HG03432 (cell line): ENCODE measurements at regions not wholly inside any gene's neighbourhood (a gene's known extent, or its start where the extent isn't known, plus 50 kb on each side); places are given as distances from the start of the nearest gene placed in this dataset.
A peak's percentile ranks its signal among the peaks of the same experiment; 100 is the strongest.

ENCODE experiments used
- ATAC-seq: cut with Tn5 transposase; IDR thresholded peaks from one replicate; pipeline ENCODE4 v1.9.1; 2021; ENCODE audit warnings: mild to moderate bottlenecking, moderate library complexity; ENCODE audit not compliant: unreplicated experiment

GRCh38 chr4:43242606-43243005 is 350.1 kb downstream of the GRXCR1 start:
- ATAC-seq: no peak

GRCh38 chr4:43243433-43244116 is 351.1 kb downstream of the GRXCR1 start:
- peak; percentile 31 for ATAC-seq

- ATAC-seq: peak; percentile 99
Observed at GRCh38 chr4:43244688-43245382, 352.3 kb downstream of the GRXCR1 start.

DNA sequence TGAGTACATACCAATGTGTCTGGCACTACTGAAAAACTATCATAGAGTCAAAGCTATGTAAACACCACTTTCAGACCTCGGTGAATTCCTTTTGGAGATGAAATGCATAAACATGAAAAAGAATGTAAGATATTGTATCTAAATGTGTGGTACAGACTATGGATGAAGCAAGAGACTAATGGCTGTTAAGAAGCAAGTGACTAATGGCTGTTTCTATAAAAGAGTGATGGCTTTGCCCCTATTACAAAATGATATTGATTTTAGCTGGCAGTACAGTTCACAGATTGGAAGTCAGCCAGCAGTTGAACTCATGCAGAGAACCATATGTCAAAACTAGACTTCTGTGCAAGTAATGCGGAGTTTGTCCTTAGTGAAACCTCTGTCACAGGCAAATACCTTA is 359.3 kb downstream of the GRXCR1 start:
- no peak for ATAC-seq

DNA sequence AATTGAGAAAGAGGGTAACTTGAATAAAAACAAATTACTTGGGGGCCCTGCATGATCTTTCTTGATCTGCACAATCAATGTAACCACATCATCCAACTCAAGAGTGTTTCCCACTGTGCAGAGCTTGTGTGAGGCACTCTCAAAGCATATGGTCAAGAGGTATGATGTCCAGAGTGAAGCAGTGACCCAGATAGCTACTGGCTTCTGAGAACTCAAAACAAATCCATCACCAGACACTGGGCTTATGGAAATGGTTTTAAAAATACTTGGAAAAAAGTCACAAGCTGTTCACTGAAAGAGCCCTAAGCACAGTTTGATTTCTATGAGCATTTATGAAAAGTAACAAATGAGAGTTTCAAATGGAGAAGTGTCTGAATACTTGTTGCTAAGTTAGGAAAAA is 361.0 kb downstream of the GRXCR1 start:
- no peak for ATAC-seq

GRCh38 chr4:43264730-43265129 is 372.2 kb downstream of the GRXCR1 start:
- ATAC-seq: no peak

DNA sequence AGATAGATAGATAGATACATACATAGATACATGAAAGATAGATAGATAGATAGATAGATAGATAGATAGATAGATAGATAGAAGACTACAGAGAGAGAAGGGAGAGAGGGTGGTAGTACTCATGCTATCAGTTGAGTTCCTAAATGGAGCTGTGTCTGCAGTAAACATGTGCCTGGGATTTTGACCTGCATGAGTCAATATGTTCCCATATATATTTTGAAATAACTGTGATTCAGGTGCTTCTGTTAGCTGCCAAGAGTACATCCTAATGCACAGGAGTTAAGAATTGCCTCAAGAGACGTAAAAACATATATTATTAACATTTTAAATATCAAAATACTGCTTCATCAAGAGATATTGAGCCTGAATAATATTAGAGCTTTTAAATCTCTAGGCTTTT is 379.4 kb downstream of the GRXCR1 start:
- ATAC-seq: no peak

GRCh38 chr4:43274376-43274775 is 381.9 kb downstream of the GRXCR1 start:
- ATAC-seq: no peak

DNA sequence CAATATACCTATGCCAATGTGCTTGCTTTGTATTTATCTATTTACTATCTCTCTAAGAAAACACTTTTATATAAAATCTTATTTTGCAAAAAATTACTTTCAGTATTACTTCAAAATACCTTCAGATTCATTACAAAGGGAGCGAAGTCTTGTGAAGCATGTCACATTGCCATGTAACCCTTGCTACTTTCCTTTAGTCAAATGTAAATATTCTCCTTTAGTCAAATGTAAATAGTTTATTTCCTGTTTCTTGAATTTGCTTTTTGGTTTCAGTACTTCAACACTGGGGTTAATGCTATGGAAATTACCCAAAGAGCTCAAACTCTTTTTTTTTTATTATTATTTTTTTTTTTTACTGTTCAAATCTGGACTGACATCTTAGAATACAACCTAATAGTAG is 383.3 kb downstream of the GRXCR1 start:
- no peak for ATAC-seq

- no peak for ATAC-seq
Observed at GRCh38 chr4:43276321-43276720, 383.8 kb downstream of the GRXCR1 start.

DNA sequence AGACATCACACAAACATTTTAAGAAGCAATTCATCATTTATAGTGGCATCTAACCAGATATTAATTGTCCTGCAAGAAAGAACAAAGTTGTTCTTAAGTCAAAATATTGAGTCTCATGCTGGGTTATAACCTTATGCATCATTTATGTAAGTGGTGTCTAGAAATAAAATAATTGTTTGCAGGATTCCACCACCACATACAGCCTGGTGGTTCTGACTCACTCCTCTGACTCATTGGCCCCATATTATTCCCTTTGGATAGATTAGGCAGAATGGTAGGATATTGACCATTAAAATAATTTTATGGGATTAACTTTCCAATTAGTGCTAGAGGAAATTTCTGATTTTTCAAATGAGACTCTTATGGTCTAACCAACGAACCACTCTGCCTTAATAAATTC is 384.5 kb downstream of the GRXCR1 start:
- ATAC-seq: no peak

GRCh38 chr4:43282534-43282933 is 390.0 kb downstream of the GRXCR1 start:
- ATAC-seq: no peak

DNA sequence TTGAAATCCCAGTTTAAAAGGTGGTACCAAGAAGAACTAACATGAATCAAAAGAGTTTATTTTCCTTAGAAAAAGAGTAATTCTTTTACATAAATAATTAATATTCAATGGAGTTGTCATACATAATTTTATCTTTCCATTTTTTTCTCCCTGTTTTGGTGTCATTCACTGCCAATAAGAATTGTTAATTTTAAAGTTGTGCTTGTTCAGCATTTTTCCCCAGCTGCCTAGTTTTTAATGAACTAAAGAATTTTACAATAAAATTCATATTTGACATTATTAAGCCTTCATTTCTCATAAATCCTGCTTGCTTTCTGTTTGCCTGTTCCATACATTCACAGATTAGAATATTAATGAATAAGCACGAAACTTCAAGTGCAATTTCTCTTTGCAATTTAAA is 393.6 kb downstream of the GRXCR1 start:
- no peak for ATAC-seq

DNA sequence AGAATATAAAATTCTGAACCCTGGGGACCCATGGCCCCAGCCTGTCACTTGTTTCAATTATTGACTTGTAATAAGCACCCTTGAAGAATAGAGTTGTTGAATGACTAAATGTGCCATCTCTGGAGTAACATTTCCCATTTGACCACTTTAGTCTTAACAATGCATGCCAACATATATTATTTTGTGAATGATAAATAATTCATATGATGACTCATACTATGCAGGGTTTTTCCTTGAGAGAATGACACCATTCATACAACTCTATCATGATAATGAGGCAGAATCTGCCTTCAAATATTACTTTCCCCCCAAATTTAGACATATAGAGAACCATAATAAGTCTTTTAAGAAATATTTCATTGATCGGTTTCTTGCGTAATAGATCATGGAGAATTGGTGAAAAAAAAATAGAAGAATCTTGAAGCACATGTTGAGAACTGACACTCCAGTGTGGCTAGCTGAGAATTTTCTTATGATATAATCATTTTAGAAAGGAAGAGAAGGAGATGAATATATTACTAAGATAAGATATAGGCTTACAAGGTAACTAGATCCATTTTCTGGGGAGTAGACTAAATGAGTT is 404.5 kb downstream of the GRXCR1 start:
- no peak for ATAC-seq

DNA sequence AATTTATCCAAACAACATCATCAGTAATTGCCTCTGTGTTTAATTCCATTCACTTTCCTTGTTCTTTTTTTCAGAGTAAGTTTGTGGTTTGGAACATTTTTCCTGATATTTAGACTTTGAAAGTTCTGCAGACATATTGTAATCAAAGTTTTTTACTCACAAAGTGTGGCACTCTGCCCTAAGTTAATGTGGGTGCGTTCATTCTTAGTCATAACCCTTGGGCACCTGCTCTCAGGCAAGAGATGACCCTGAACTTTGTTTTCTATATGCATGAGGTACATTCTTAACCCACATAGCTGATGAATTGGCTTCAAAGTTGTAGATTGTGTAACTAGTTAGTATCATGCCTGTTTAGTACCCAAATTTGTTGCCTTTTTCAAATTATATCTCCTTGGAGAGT is 424.3 kb downstream of the GRXCR1 start:
- no peak for ATAC-seq

- no peak for ATAC-seq
Observed at GRCh38 chr4:43325220-43325967, 432.9 kb downstream of the GRXCR1 start.

- no peak for ATAC-seq
Observed at GRCh38 chr4:43330288-43330687, 437.8 kb downstream of the GRXCR1 start.

- ATAC-seq: no peak
Observed at GRCh38 chr4:43331226-43332051, 438.9 kb downstream of the GRXCR1 start.

- ATAC-seq: no peak
Observed at GRCh38 chr4:43332052-43332425, 439.5 kb downstream of the GRXCR1 start.

- no peak for ATAC-seq
Observed at GRCh38 chr4:43337707-43338106, 445.2 kb downstream of the GRXCR1 start.

DNA sequence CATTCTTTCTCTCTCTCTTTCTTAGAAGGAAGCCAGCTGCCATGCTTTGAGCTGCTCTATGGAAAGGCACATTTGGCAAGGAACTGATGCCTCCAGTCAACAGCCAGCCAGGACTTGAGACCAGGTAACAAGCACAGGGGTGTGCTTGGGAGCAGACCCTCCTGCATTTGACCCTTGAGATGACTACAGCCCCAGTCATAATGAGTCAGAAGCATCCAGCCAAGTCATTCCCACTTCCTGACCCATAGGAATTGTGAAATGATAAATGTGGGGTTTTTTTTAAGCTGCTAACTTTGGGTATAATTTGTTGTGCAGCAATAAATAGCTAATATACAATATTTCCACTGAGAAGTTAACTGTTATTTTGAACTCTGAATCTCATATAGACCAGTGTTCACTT is 446.9 kb downstream of the GRXCR1 start:
- ATAC-seq: no peak
